Endothelial cell of umbilical vein (primary cell): ENCODE measurements at regions not wholly inside any gene's neighbourhood (a gene's known extent, or its start where the extent isn't known, plus 50 kb on each side); places are given as distances from the start of the nearest gene placed in this dataset.

Experiments used
- BruUV-seq: library from RNA; stranded (reverse); fragments of 400-500 nt; replicated peaks from 2 replicates; lab custom pipeline; 2021; lab: Mats Ljungman, UMichigan
- CTCF ChIA-PET: fragments of 300-600, 350-600 bp; sonication (Branson Sonifier 250); formaldehyde crosslinking; loops from one replicate; lab custom pipeline; 2021; ENCODE audit warnings: antibody characterized with exemption, inconsistent platforms; lab: Charles Lee
- POLR2A ChIA-PET: fragments of 300-600, 350-600 bp; sonication (Branson Sonifier 250); formaldehyde crosslinking; loops from one replicate; lab custom pipeline; 2021; ENCODE audit warnings: antibody characterized with exemption, inconsistent platforms; lab: Charles Lee
- DNase-seq: peaks from one replicate; pipeline ENCODE4 v3.0.0-alpha.2; 2011; ENCODE audit warnings: low read depth, low spot score
- FAIRE-seq: peaks from 2 replicates; lab custom pipeline; 2011; peaks lifted over from hg19 to GRCh38; lab: Jason Lieb, UNC
- H2AFZ ChIP-seq: 2 replicates; pipeline ENCODE4 v1.6.0; 2012; ENCODE audit warnings: low read depth, low read length, control low read depth, inconsistent platforms
- H3K27ac ChIP-seq: 2 replicates; pipeline ENCODE4 v1.5.1; 2011; ENCODE audit warnings: low read depth, mild to moderate bottlenecking, control low read depth, low read length, moderate library complexity; ENCODE audit not compliant: insufficient read depth
- H3K27me3 ChIP-seq, 2 experiments: 2 replicates each; pipeline versions ENCODE4 v1.6.0 to v1.6.1; 2011; ENCODE audit warnings: low read length in 2 of 2, mixed read lengths in 1 of 2; ENCODE audit not compliant: control insufficient read depth in 2 of 2, insufficient read depth in 2 of 2
- H3K36me3 ChIP-seq, 2 experiments: 2 replicates in 1 of 2; 3 replicates in 1 of 2; pipeline ENCODE4 v1.5.1; 2011; ENCODE audit warnings: low read length in 2 of 2, mild to moderate bottlenecking in 1 of 2, moderate library complexity in 1 of 2; ENCODE audit not compliant: control insufficient read depth in 2 of 2, insufficient read depth in 2 of 2; ENCODE audit errors: extremely low read depth in 1 of 2
- H3K4me1 ChIP-seq: 3 replicates; pipeline ENCODE4 v1.5.1; 2011; ENCODE audit warnings: mild to moderate bottlenecking, low read length; ENCODE audit not compliant: control insufficient read depth, insufficient read depth; ENCODE audit errors: extremely low read depth
- H3K4me2 ChIP-seq: 2 replicates; pipeline ENCODE4 v1.6.1; 2011; ENCODE audit warnings: low read length, control low read depth, mixed read lengths; ENCODE audit not compliant: insufficient read depth
- H3K4me3 ChIP-seq, 3 experiments: fragments of 200-600 bp in 1 of 3; sonication (generic), shearing (Covaris generic) in 1 of 3; replicated peaks in 1 of 3; 2 replicates each; pipeline ENCODE4 v1.5.1; 2011 to 2016; ENCODE audit warnings: control low read depth in 3 of 3, low read length in 3 of 3, mild to moderate bottlenecking in 2 of 3, inconsistent platforms in 1 of 3, low read depth in 1 of 3, moderate library complexity in 1 of 3; ENCODE audit not compliant: insufficient read depth in 1 of 3
- H3K79me2 ChIP-seq: 2 replicates; pipeline ENCODE4 v1.6.0; 2012; ENCODE audit warnings: low read length, inconsistent platforms; ENCODE audit not compliant: control insufficient read depth, insufficient read depth
- H3K9ac ChIP-seq: replicated peaks from 2 replicates; pipeline ENCODE3; 2011; ENCODE audit warnings: low read length, control low read depth; ENCODE audit not compliant: insufficient read depth; ENCODE audit errors: extremely low read depth
- H3K9me1 ChIP-seq: replicated peaks from 3 replicates; pipeline ENCODE4 v1.6.0; 2011; ENCODE audit warnings: mild to moderate bottlenecking, low read length; ENCODE audit not compliant: control insufficient read depth, insufficient read depth; ENCODE audit errors: extremely low read depth
- H3K9me3 ChIP-seq: replicated peaks from 2 replicates; pipeline ENCODE4 v1.5.1; 2012; ENCODE audit warnings: low read length, inconsistent platforms; ENCODE audit not compliant: control insufficient read depth, insufficient read depth
- H4K20me1 ChIP-seq: replicated peaks from 2 replicates; pipeline ENCODE3; 2011; ENCODE audit warnings: mild to moderate bottlenecking, low read length; ENCODE audit not compliant: control insufficient read depth, insufficient read depth; ENCODE audit errors: extremely low read depth
- EZH2 ChIP-seq: IDR thresholded peaks from 2 replicates; pipeline ENCODE4 v1.6.1; 2012; ENCODE audit warnings: borderline replicate concordance, low read depth, mild to moderate bottlenecking, moderate library complexity, low read length, inconsistent platforms; ENCODE audit not compliant: severe bottlenecking
- FOS ChIP-seq: IDR thresholded peaks from 2 replicates; pipeline ENCODE4 v1.6.1; 2011; ENCODE audit warnings: mild to moderate bottlenecking, low read length, moderate library complexity, borderline replicate concordance; ENCODE audit not compliant: insufficient read depth
- GATA2 ChIP-seq: IDR thresholded peaks from 2 replicates; pipeline ENCODE4 v1.7.0; 2011; ENCODE audit warnings: low read depth, mild to moderate bottlenecking, moderate library complexity, mixed read lengths, low read length; ENCODE audit not compliant: insufficient read length, insufficient read depth
- JUN ChIP-seq: IDR thresholded peaks from 2 replicates; pipeline ENCODE4 v1.6.1; 2011; ENCODE audit warnings: borderline replicate concordance, low read depth; ENCODE audit not compliant: insufficient read length, insufficient read depth
- MAX ChIP-seq: IDR thresholded peaks from 2 replicates; pipeline ENCODE4 v1.6.1; 2011; ENCODE audit not compliant: insufficient read depth, insufficient read length
- MYC ChIP-seq: IDR thresholded peaks from one replicate; pipeline ENCODE4 v1.6.1; 2011; ENCODE audit warnings: mild to moderate bottlenecking, low read depth, low read length
- POLR2A ChIP-seq: IDR thresholded peaks from 2 replicates; pipeline ENCODE4 v1.6.1; 2012; ENCODE audit warnings: low read depth, mild to moderate bottlenecking, control low read depth, low read length
- POLR2AphosphoS5 ChIP-seq: IDR thresholded peaks from 2 replicates; pipeline ENCODE4 v1.6.1; 2012; ENCODE audit warnings: low read depth, mild to moderate bottlenecking, control low read depth, low read length, moderate library complexity; ENCODE audit not compliant: insufficient read depth
- dilution Hi-C: fragments of 300-500 bp; cut with MboI; formaldehyde crosslinking; loops from one replicate; pipeline ENCODE4 v1.15.0; 2019; ENCODE audit warnings: low sequenced_read_pairs; ENCODE audit not compliant: extremely low pct_ligation_motif_present
- intact Hi-C: fragments of 100-400 bp; cut with micrococcal nuclease; formaldehyde crosslinking; loops from one replicate; pipeline ENCODE4 v1.10.0; 2022
- TF ChIP-seq, protein P1 (sequence below), 2 donors: IDR thresholded peaks; 1 replicate in 1 of 2; 2 replicates in 1 of 2; pipeline ENCODE4 v1.5.1; 2011; ENCODE audit warnings: low read length in 2 of 2, mild to moderate bottlenecking in 2 of 2, moderate library complexity in 2 of 2, control low read depth in 1 of 2, inconsistent platforms in 1 of 2, low read depth in 1 of 2; ENCODE audit not compliant: insufficient read depth in 1 of 2; ENCODE audit errors: extremely low read depth in 1 of 2

DNA sequence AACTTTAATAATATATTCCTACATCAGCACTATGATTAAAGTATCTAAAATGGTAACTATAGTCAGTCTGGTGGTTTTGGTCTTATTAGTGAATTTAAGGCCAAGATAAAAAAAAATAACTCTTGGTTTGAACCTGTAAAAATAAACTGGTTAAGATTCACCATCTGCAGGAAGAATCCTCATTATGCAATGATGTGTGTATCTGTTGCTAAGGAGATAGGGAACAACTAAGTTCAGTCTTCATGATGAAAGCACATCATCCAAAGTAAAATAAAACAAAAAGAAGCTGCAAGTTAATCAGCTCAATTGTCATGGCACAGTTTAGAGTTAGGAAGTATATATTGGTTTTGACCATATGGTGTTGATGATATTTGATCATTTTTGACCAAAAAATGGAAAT is 466.0 kb downstream of the NYAP2 start:
- no TSS peak for BruUV-seq
- Histone ChIP-seq H3K9me3 (no peaks in the 10 kb centered on the region), H3K27ac (no peak overlapping the region), H4K20me1 (no peaks in the 10 kb centered on the region), H3K9ac (no peak overlapping the region), H2AFZ (no peak overlapping the region), H3K36me3 (no peaks in the 10 kb centered on the region), H3K9me1 (no peaks in the 10 kb centered on the region), H3K4me2 (no peak overlapping the region), H3K4me3 (no peak overlapping the region), H3K4me1 (no peaks in the 10 kb centered on the region), H3K79me2 (no peaks in the 10 kb centered on the region), H3K27me3 (no peaks in the 10 kb centered on the region)
- POLR2A ChIA-PET = no interaction called here
- TF ChIP-seq POLR2AphosphoS5 = no peak
- no peak for TF ChIP-seq MYC
- TF ChIP-seq MAX = no peak
- TF ChIP-seq EZH2 = no peak
- no peak for TF ChIP-seq JUN
- TF ChIP-seq, protein P1, sequence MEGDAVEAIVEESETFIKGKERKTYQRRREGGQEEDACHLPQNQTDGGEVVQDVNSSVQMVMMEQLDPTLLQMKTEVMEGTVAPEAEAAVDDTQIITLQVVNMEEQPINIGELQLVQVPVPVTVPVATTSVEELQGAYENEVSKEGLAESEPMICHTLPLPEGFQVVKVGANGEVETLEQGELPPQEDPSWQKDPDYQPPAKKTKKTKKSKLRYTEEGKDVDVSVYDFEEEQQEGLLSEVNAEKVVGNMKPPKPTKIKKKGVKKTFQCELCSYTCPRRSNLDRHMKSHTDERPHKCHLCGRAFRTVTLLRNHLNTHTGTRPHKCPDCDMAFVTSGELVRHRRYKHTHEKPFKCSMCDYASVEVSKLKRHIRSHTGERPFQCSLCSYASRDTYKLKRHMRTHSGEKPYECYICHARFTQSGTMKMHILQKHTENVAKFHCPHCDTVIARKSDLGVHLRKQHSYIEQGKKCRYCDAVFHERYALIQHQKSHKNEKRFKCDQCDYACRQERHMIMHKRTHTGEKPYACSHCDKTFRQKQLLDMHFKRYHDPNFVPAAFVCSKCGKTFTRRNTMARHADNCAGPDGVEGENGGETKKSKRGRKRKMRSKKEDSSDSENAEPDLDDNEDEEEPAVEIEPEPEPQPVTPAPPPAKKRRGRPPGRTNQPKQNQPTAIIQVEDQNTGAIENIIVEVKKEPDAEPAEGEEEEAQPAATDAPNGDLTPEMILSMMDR (IDR thresholded peaks at IDR 0.05; ENCODE audit: extremely low read depth in 1 of 2, insufficient read depth in 1 of 2, low read depth in 1 of 2, low read length in 2 of 2) = no peak
- TF ChIP-seq POLR2A = no peak
- no peak for TF ChIP-seq FOS
- TF ChIP-seq GATA2 = no peak
- DNase-seq = no peak
- intact Hi-C loops (no loop called here), dilution Hi-C loops (no loop called here)
- CTCF ChIA-PET = no interaction called here
- no peak for FAIRE-seq
